ENCODE measurements at regions not wholly inside any gene's neighbourhood (a gene's known extent, or its start where the extent isn't known, plus 50 kb on each side); places are given as distances from the start of the nearest gene placed in this dataset.

- DNase-seq = no peak
Measured at GRCh38 chr2:199019898-199020507, 437.7 kb downstream of the SATB2 start.

GRCh38 chr2:199018826-199019225, 438.9 kb downstream of the SATB2 start:
- DNase-seq = no peak

- DNase-seq = no peak
Measured at GRCh38 chr2:199015072-199015471, 442.7 kb downstream of the SATB2 start.

- no peak for DNase-seq
Measured at GRCh38 chr2:199014226-199014625, 443.5 kb downstream of the SATB2 start.

- DNase-seq = no peak
Measured at GRCh38 chr2:199011908-199012307, 445.8 kb downstream of the SATB2 start.

GRCh38 chr2:198994678-198995077, 463.1 kb downstream of the SATB2 start:
- no peak for DNase-seq

GRCh38 chr2:198991431-198991830, 466.3 kb downstream of the SATB2 start:
- no peak for DNase-seq

GRCh38 chr2:198975779-198976178, 482.0 kb downstream of the SATB2 start:
- no peak for DNase-seq

GRCh38 chr2:198973785-198974184, 484.0 kb downstream of the SATB2 start:
- no peak for DNase-seq

GRCh38 chr2:198973181-198973580, 484.6 kb downstream of the SATB2 start:
- no peak for DNase-seq

- no peak for DNase-seq
Measured at GRCh38 chr2:198968545-198968944, 489.2 kb downstream of the SATB2 start.

- DNase-seq = no peak
Measured at GRCh38 chr2:198966269-198966668, 491.5 kb downstream of the SATB2 start.

GRCh38 chr2:198961547-198961946, 496.2 kb downstream of the SATB2 start:
- no peak for DNase-seq

GRCh38 chr2:198957181-198957580, 500.6 kb downstream of the SATB2 start:
- DNase-seq = no peak

- no peak for DNase-seq
Measured at GRCh38 chr2:198953328-198953727, 504.4 kb downstream of the SATB2 start.

- no peak for DNase-seq
Measured at GRCh38 chr2:198950803-198951202, 506.9 kb downstream of the SATB2 start.

- no peak for DNase-seq
Measured at GRCh38 chr2:198945496-198945895, 512.2 kb downstream of the SATB2 start.

- DNase-seq = no peak
Measured at GRCh38 chr2:198930170-198930569, 527.6 kb downstream of the SATB2 start.

GRCh38 chr2:198928026-198928425, 529.7 kb downstream of the SATB2 start:
- DNase-seq = no peak

- no peak for DNase-seq
Measured at GRCh38 chr2:198917926-198918720, 539.6 kb downstream of the SATB2 start.

- DNase-seq = no peak
Measured at GRCh38 chr2:198917275-198917674, 540.5 kb downstream of the SATB2 start.

GRCh38 chr2:198916548-198917080, 541.1 kb downstream of the SATB2 start:
- no peak for DNase-seq

- DNase-seq = no peak
Measured at GRCh38 chr2:198913394-198914152, 544.2 kb downstream of the SATB2 start.
